HG02885 (cell line): ENCODE measurements at regions not wholly inside any gene's neighbourhood (a gene's known extent, or its start where the extent isn't known, plus 50 kb on each side); places are given as distances from the start of the nearest gene placed in this dataset.

ENCODE experiments used
- ATAC-seq: cut with Tn5 transposase; IDR thresholded peaks from one replicate; pipeline ENCODE4 v1.9.1; 2021; ENCODE audit warnings: mild to moderate bottlenecking; ENCODE audit not compliant: unreplicated experiment, poor library complexity

DNA sequence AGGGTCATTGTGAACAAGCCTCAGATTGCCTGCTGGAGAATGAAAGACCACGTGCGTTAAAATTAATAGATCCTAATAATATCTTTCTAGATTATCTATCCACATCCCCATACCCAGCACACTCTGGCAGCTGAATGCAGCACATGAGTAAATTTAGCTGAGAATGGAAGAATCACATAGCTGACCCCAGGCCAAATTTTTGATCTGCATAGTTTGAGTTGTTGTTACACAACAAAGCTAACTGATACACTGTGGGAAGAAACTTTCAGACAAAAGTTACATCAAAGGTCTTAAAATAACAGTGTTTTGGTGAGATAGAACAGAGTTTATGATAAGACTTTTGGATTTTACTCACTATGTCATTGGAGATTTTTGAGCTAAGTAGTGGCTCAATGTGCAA, 72.4 kb upstream of the ANXA10 start:
- ATAC-seq, result no peak

DNA sequence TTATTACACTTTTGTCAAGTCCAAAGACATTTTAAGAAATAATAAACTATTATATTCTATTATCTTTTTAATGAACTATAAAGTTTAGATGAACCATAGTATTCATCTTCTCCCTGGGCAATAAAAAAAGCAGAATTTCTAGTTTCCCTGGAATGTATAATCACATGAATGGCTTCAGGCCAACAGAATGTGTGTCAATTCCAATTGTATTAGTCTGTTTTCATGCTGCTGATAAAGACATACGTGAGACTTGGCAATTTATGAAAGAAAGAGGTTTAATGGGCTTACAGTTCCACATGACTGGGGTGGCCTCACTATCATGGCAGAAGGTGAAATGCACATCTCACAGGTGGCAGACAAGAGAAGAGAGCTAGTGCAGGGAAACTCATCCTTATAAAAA, 70.7 kb upstream of the ANXA10 start:
- no peak for ATAC-seq

DNA sequence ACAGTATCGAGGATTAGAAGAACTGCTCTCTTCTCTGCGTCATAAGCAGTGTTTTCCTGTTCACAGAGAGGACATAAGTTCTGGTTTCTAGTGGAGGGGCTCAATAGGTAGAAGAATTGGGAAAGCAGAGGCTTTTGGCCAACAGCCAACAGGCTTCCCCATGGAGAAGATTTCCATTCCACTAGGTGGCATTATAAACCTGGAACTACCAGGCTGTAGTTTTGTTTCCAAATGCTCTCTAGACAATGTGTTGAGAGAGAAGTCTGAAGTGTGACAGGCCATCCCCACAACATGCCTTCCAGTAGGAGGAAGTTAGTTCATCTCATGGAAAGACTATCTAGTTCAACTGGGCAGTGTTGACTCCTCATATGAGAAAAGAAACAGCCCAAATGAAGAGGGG, 63.8 kb upstream of the ANXA10 start:
- ATAC-seq, result no peak

DNA sequence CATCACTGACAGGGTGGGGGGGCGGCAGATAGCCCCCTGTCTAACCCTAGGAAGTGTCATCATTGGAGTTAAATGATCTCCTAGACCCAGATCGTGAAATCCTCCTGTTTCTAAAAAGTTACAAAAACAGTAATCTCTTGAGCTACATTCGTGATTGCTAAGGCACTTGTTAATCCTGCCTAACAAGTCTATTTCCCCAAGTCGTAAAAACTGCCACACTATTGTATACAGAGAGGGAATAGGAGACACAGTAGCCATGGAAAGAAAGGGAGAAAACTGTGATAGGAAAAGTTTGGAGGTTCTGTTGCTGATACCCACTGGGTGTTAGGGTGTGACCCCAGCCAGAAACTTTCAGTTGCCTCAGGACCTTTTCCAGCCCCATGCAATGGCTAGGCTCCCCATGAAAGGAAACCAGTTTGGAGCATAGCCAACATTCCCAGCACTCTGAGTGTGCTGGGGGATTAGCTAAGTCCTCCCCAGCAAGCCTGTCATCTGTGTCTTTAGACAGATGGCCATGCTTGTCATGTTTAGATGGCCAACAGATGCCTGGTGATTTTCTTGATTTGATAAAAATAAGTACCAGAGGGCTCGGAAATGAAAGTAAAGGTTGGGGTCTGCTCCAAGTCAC, 63.3 kb upstream of the ANXA10 start:
- no peak for ATAC-seq

DNA sequence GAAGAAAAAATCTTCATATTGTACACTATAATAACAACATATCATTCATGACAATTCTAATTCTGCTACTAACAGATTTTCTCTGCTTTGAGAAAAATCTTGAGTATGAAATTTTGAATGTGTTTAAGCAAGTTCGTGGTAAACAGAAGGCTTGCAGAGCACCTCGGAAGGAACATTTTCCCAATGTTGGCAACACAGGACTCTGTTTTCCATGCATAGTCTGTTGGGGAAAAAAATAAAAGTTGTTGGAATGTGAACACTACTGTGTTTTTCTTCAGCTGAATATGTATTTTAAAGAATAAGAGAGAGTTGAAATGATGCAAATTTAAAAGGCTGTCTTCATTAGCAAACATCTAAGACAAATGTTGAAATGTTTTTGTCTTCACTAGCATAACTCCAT, 54.7 kb upstream of the ANXA10 start:
- ATAC-seq, result no peak

DNA sequence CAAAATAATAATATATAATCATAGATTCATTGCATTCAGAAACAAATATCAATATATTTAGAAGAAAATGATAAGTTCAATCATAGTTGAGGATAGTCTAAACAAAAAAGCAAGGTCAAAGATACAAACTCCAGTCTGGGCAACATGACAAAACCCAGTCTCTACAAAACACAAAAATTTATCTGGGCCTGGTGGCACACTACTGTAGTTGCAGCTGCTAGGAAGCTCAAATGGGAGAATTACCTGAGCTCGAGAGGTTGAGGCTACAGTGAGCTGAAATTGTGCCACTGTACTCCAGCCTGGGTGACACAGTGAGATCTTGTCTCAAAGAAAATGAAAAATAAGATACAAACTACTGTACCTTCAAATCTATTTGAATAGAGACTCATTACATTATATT, 52.7 kb upstream of the ANXA10 start:
- ATAC-seq, result no peak
